ENCODE measurements at regions not wholly inside any gene's neighbourhood (a gene's known extent, or its start where the extent isn't known, plus 50 kb on each side); places are given as distances from the start of the nearest gene placed in this dataset.

DNA sequence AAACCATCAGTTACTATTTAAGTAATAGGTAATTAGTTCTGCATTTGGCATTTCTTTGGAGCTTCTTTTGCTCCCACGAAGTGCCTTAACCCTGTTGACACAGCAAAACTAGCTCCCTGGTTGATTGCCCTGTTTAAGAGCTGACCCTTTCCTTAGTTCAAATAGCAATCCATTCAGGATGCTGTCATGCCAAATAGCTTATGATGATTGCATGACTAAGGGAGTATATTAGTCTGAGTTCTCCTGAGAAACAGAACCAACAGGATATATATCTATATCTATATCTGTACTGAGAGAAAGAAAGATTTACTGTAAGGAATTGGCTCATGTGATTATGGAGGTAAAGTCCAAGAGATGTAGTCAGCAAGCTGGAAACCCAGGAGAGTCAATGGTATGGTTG lies 50.3 kb upstream of the SPRED1 start:
- TF ChIP-seq, protein P1, sequence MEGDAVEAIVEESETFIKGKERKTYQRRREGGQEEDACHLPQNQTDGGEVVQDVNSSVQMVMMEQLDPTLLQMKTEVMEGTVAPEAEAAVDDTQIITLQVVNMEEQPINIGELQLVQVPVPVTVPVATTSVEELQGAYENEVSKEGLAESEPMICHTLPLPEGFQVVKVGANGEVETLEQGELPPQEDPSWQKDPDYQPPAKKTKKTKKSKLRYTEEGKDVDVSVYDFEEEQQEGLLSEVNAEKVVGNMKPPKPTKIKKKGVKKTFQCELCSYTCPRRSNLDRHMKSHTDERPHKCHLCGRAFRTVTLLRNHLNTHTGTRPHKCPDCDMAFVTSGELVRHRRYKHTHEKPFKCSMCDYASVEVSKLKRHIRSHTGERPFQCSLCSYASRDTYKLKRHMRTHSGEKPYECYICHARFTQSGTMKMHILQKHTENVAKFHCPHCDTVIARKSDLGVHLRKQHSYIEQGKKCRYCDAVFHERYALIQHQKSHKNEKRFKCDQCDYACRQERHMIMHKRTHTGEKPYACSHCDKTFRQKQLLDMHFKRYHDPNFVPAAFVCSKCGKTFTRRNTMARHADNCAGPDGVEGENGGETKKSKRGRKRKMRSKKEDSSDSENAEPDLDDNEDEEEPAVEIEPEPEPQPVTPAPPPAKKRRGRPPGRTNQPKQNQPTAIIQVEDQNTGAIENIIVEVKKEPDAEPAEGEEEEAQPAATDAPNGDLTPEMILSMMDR (IDR thresholded peaks at IDR 0.05; ENCODE audit: poor library complexity, severe bottlenecking) = no peak
- no peak for TF ChIP-seq POLR2AphosphoS5 (IDR thresholded peaks at IDR 0.05)
- no peak for TF ChIP-seq EP300 (conservative IDR thresholded peaks at IDR 0.05; ENCODE audit: poor library complexity, severe bottlenecking)
- no peak for TF ChIP-seq EZH2 (IDR thresholded peaks at IDR 0.05; ENCODE audit: borderline replicate concordance, insufficient read depth, low read length, poor library complexity, severe bottlenecking)
- no peak for TF ChIP-seq TAF1 (IDR thresholded peaks at IDR 0.05; ENCODE audit: low read depth)
- TF ChIP-seq, protein P2, sequence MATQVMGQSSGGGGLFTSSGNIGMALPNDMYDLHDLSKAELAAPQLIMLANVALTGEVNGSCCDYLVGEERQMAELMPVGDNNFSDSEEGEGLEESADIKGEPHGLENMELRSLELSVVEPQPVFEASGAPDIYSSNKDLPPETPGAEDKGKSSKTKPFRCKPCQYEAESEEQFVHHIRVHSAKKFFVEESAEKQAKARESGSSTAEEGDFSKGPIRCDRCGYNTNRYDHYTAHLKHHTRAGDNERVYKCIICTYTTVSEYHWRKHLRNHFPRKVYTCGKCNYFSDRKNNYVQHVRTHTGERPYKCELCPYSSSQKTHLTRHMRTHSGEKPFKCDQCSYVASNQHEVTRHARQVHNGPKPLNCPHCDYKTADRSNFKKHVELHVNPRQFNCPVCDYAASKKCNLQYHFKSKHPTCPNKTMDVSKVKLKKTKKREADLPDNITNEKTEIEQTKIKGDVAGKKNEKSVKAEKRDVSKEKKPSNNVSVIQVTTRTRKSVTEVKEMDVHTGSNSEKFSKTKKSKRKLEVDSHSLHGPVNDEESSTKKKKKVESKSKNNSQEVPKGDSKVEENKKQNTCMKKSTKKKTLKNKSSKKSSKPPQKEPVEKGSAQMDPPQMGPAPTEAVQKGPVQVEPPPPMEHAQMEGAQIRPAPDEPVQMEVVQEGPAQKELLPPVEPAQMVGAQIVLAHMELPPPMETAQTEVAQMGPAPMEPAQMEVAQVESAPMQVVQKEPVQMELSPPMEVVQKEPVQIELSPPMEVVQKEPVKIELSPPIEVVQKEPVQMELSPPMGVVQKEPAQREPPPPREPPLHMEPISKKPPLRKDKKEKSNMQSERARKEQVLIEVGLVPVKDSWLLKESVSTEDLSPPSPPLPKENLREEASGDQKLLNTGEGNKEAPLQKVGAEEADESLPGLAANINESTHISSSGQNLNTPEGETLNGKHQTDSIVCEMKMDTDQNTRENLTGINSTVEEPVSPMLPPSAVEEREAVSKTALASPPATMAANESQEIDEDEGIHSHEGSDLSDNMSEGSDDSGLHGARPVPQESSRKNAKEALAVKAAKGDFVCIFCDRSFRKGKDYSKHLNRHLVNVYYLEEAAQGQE (IDR thresholded peaks at IDR 0.05; ENCODE audit: borderline replicate concordance) = no peak
- TF ChIP-seq RAD21 (conservative IDR thresholded peaks at IDR 0.05) = no peak
- TF ChIP-seq MXI1 (conservative IDR thresholded peaks at IDR 0.05; ENCODE audit: poor library complexity, severe bottlenecking) = no peak

Measured in neural cell (in vitro differentiated cells).